MM.1S (cell line): ENCODE measurements at regions not wholly inside any gene's neighbourhood (a gene's known extent, or its start where the extent isn't known, plus 50 kb on each side); places are given as distances from the start of the nearest gene placed in this dataset.

Experiments used
- DNase-seq: peaks from one replicate; pipeline ENCODE4 v3.0.0-alpha.2; 2015
- H2AFZ ChIP-seq: fragments of 300-600 bp; sonication (generic); 2 replicates; pipeline ENCODE4 v1.6.0; 2016; ENCODE audit warnings: antibody characterized with exemption, low read length
- H3F3A ChIP-seq: fragments of 300-600 bp; sonication (generic); 2 replicates; pipeline ENCODE4 v1.6.1; 2016; ENCODE audit warnings: mild to moderate bottlenecking, antibody characterized with exemption, low read length, moderate library complexity, mixed read lengths; ENCODE audit not compliant: insufficient read depth
- H3K27ac ChIP-seq: fragments of 300-600 bp; sonication (generic); 2 replicates; pipeline ENCODE4 v1.5.1; 2016; ENCODE audit warnings: mild to moderate bottlenecking, low read length
- H3K27me3 ChIP-seq: fragments of 300-600 bp; sonication (generic); replicated peaks from 2 replicates; pipeline ENCODE4 v1.6.0; 2016; ENCODE audit warnings: low read length; ENCODE audit not compliant: insufficient read depth
- H3K36me3 ChIP-seq: fragments of 300-600 bp; sonication (generic); replicated peaks from 2 replicates; pipeline ENCODE4 v1.6.1; 2016; ENCODE audit warnings: mild to moderate bottlenecking, low read length, mixed read lengths; ENCODE audit not compliant: insufficient read depth
- H3K4me1 ChIP-seq: fragments of 300-600 bp; sonication (generic); 2 replicates; pipeline ENCODE4 v1.6.1; 2016; ENCODE audit warnings: low read length, mixed read lengths
- H3K4me2 ChIP-seq: fragments of 300-600 bp; sonication (generic); 2 replicates; pipeline ENCODE4 v1.6.0; 2016; ENCODE audit warnings: low read depth, low read length
- H3K4me3 ChIP-seq: fragments of 300-600 bp; sonication (generic); 2 replicates; pipeline ENCODE4 v1.5.1; 2016; ENCODE audit warnings: low read length, mixed read lengths
- H3K79me2 ChIP-seq: fragments of 300-600 bp; sonication (generic); 2 replicates; pipeline ENCODE4 v1.6.1; 2016; ENCODE audit warnings: mixed run types, low read length, mixed read lengths
- H3K9ac ChIP-seq: fragments of 300-600 bp; sonication (generic); 2 replicates; pipeline ENCODE4 v1.6.1; 2016; ENCODE audit warnings: low read length, mixed read lengths
- H3K9me2 ChIP-seq: fragments of 300-600 bp; sonication (generic); replicated peaks from 2 replicates; pipeline ENCODE4 v1.6.1; 2016; ENCODE audit warnings: mild to moderate bottlenecking, low read length, mixed read lengths; ENCODE audit not compliant: insufficient read depth
- H3K9me3 ChIP-seq: fragments of 300-600 bp; sonication (generic); replicated peaks from 2 replicates; pipeline ENCODE4 v1.6.1; 2016; ENCODE audit warnings: mild to moderate bottlenecking, low read length, mixed read lengths; ENCODE audit not compliant: insufficient read depth
- H4K20me1 ChIP-seq: fragments of 300-600 bp; sonication (generic); 2 replicates; pipeline ENCODE4 v1.6.1; 2016; ENCODE audit warnings: mild to moderate bottlenecking, low read length, moderate library complexity, mixed read lengths; ENCODE audit not compliant: insufficient read depth
- CTCF ChIP-seq: fragments of 300-600 bp; sonication (generic); IDR thresholded peaks from 2 replicates; pipeline ENCODE4 v1.5.1; 2016; ENCODE audit warnings: antibody characterized with exemption, low read length, mixed read lengths
- EZH2 ChIP-seq: fragments of 300-600 bp; sonication (generic); optimal IDR thresholded peaks from 2 replicates; pipeline ENCODE3; 2017; ENCODE audit warnings: low read depth, mild to moderate bottlenecking, antibody characterized with exemption, low read length, mixed read lengths
- EZH2phosphoT487 ChIP-seq: fragments of 300-600 bp; sonication (generic); IDR thresholded peaks from 2 replicates; pipeline ENCODE4 v1.6.1; 2018; ENCODE audit warnings: antibody characterized with exemption, low read length

- Histone ChIP-seq H3K9ac (no peak overlapping the region), H2AFZ (no peak overlapping the region), H4K20me1 (no peaks in the 10 kb centered on the region), H3K4me1 (no peaks in the 10 kb centered on the region), H3K9me3 (no peaks in the 10 kb centered on the region), H3K79me2 (no peaks in the 10 kb centered on the region), H3K4me3 (no peak overlapping the region), H3F3A (no peaks in the 10 kb centered on the region), H3K36me3 (no peaks in the 10 kb centered on the region), H3K4me2 (no peak overlapping the region), H3K27ac (no peak overlapping the region), H3K9me2 (no peaks in the 10 kb centered on the region), H3K27me3 (no peaks in the 10 kb centered on the region)
- no peak for DNase-seq
- TF ChIP-seq CTCF = no peak
- no peak for TF ChIP-seq EZH2
- TF ChIP-seq EZH2phosphoT487 = no peak
Measured at GRCh38 chr1:95652423-95652965, 418.5 kb downstream of the RWDD3 start.

- Histone ChIP-seq H2AFZ (no peak overlapping the region), H3K4me2 (no peak overlapping the region), H3K36me3 (no peaks in the 10 kb centered on the region), H3K27me3 (no peaks in the 10 kb centered on the region), H4K20me1 (no peaks in the 10 kb centered on the region), H3K79me2 (no peaks in the 10 kb centered on the region), H3K9me3 (no peaks in the 10 kb centered on the region), H3K27ac (no peak overlapping the region), H3K9ac (no peak overlapping the region), H3K4me1 (no peaks in the 10 kb centered on the region), H3K9me2 (no peaks in the 10 kb centered on the region), H3K4me3 (no peak overlapping the region), H3F3A (no peaks in the 10 kb centered on the region)
- DNase-seq = no peak
- TF ChIP-seq CTCF = no peak
- no peak for TF ChIP-seq EZH2
- no peak for TF ChIP-seq EZH2phosphoT487
Measured at GRCh38 chr1:95653618-95654017, 419.6 kb downstream of the RWDD3 start.

- TF ChIP-seq EZH2phosphoT487 (no peak), EZH2 (no peak), CTCF (no peak)
- Histone ChIP-seq H3K27me3 (no peaks in the 10 kb centered on the region), H3K9me3 (no peaks in the 10 kb centered on the region), H3K27ac (no peak overlapping the region), H3K9ac (no peak overlapping the region), H3K4me3 (no peak overlapping the region), H4K20me1 (no peaks in the 10 kb centered on the region), H3K4me2 (no peak overlapping the region), H3F3A (no peaks in the 10 kb centered on the region), H3K4me1 (no peaks in the 10 kb centered on the region), H3K79me2 (no peaks in the 10 kb centered on the region), H3K9me2 (no peaks in the 10 kb centered on the region), H3K36me3 (no peaks in the 10 kb centered on the region), H2AFZ (no peak overlapping the region)
- DNase-seq = no peak
Measured at GRCh38 chr1:95655321-95656020, 421.5 kb downstream of the RWDD3 start.
